ENCODE measurements at regions not wholly inside any gene's neighbourhood (a gene's known extent, or its start where the extent isn't known, plus 50 kb on each side); places are given as distances from the start of the nearest gene placed in this dataset.
A peak's percentile ranks its signal among the peaks of the same experiment; 100 is the strongest.

DNA sequence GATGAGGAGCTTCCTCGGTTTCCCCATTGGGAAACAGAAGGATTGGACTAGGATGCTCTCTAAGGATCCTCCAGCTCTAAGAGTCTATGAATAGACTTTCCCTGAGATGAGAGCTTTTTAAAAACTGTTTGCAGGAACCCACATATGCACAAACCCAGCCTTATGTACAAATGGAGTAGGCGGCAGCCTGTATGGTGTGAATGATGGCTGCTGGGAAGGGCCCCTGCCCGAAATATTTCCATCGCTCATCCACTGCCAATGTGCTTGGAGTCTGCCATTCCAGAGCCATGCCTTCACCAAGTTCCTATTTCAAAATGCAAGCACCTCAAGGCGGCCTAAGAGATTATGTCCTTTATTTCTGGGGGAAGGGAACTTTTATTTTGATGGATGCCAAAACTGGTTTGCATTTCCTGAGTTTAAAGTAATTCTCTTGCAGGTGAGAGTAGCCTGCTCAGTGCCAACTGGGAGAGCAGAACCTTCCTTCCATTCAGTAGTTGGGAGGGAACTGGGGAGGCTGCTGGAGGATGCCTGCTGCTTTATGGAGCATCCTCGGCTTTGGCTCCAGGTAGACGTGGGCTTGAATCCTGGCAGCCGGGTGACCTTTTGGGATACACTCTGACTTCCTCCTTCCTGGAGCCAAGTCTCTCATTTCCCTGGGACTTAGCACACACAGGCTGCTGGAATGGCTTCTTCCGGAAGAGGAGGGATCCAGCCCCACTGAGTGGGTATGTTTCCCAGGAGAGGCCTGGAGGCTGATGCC lies 165.9 kb downstream of the ACTL8 start:
- WGBS, 2 donors = 62 to 76% methylated on average over 9 of the region's 9 CpGs
- Histone ChIP-seq H3K4me3 (no peak overlapping the region), H3K36me3 (no peaks in the 10 kb centered on the region), H3K27me3 (peaks cover 0 to 68% (median 39%) of the 10 kb centered on the region in 7 donors), H3K4me1 (peaks cover 0 to 5% (median 0%) of the 10 kb centered on the region in 9 donors), H3K9me3 (no peaks in the 10 kb centered on the region), H3K27ac (no peak overlapping the region)
- DNase-seq = no peak
- no peak for ATAC-seq
- intact Hi-C loops (cut with DNase I) = loop anchor here in 6 of 10 donors (5.0 to 10.0 kb wide), 5 partner anchors 174 to 314 kb away; partner anchors contain the start of gene IGSF21 (in 2 of the 6)
- TF ChIP-seq, protein P1, sequence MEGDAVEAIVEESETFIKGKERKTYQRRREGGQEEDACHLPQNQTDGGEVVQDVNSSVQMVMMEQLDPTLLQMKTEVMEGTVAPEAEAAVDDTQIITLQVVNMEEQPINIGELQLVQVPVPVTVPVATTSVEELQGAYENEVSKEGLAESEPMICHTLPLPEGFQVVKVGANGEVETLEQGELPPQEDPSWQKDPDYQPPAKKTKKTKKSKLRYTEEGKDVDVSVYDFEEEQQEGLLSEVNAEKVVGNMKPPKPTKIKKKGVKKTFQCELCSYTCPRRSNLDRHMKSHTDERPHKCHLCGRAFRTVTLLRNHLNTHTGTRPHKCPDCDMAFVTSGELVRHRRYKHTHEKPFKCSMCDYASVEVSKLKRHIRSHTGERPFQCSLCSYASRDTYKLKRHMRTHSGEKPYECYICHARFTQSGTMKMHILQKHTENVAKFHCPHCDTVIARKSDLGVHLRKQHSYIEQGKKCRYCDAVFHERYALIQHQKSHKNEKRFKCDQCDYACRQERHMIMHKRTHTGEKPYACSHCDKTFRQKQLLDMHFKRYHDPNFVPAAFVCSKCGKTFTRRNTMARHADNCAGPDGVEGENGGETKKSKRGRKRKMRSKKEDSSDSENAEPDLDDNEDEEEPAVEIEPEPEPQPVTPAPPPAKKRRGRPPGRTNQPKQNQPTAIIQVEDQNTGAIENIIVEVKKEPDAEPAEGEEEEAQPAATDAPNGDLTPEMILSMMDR (IDR thresholded peaks at IDR 0.05) = no peak

- Histone ChIP-seq H3K9me3 (no peaks in the 10 kb centered on the region), H3K36me3 (no peaks in the 10 kb centered on the region), H3K4me3 (no peak overlapping the region), H3K27me3 (peaks cover 0 to 65% (median 33%) of the 10 kb centered on the region in 7 donors), H3K27ac (no peak overlapping the region), H3K4me1 (peaks cover 0 to 5% (median 0%) of the 10 kb centered on the region in 9 donors)
- intact Hi-C loops (cut with DNase I) = loop anchor here in 6 of 10 donors (5.0 to 10.0 kb wide), 5 partner anchors 172 to 312 kb away; partner anchors contain the start of gene IGSF21 (in 2 of the 6)
- TF ChIP-seq, protein P1 (IDR thresholded peaks at IDR 0.05) = peak in 7 of 9 donors; percentile 45 to 61 (median 51)
- 9 to 14% methylated on average over 6 of the region's 6 CpGs for WGBS, 2 donors
- ATAC-seq = no peak
- peak in 1 of 2 donors; percentile 27 for DNase-seq
These were observed 167.7 kb downstream of the ACTL8 start for GRCh38 chr1:17922833-17923232.

DNA sequence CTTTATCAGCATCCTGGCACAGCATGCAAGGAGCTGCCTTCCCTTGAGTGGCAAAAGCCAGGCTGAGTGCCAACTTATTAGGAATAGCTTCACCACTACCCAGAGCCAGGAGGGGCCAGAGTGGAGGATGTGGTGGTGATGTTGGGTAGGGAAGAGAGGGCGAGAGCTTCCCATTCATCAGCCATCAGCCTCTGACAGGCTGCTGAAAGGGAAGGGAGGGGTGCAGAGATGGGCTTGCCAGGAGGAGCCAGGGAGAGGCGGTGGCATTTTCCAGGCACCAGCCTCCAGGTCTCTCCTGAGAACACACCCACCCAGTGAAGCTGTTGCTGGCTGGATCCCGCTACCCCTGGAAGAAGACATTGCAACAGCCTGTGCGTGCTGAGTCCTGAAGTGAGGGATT lies 168.5 kb downstream of the ACTL8 start:
- intact Hi-C loops (cut with DNase I) = loop anchor here in 6 of 10 donors (5.0 to 10.0 kb wide), 5 partner anchors 171 to 311 kb away; partner anchors contain the start of gene IGSF21 (in 2 of the 6)
- peaks cover 0 to 64% (median 25%) of the 10 kb centered on the region in 7 donors for H3K27me3 ChIP-seq
- no peak for ATAC-seq

DNA sequence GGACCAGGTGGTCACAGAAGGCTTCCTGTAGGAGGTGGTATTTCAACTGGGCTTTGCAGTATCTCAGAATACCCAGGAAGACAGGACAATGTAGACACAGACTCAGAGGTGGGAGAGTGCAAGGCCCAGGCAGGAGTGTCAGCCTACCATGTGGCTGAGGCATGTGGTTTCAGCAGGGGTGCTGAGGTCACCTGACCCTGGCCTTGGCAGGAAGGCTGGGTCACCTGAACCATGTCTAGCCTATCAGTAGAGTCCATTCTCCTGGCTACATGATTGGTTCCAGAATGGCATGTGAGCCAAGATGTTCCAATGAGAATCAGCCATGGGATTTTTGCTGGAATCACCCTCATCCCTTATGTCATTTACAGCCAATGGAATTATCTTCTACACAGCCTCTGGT lies 169.4 kb downstream of the ACTL8 start:
- intact Hi-C loops (cut with DNase I) = loop anchor here in 6 of 10 donors (5.0 to 10.0 kb wide), 5 partner anchors 170 to 310 kb away; partner anchors contain the start of gene IGSF21 (in 2 of the 6)
- no peaks in the 10 kb centered on the region for H3K36me3 ChIP-seq
- peaks cover 0 to 5% (median 0%) of the 10 kb centered on the region in 9 donors for H3K4me1 ChIP-seq
- no peak for DNase-seq
- TF ChIP-seq, protein P1 (IDR thresholded peaks at IDR 0.05) = no peak
- no peaks in the 10 kb centered on the region for H3K9me3 ChIP-seq
- H3K27me3 ChIP-seq = peaks cover 0 to 62% (median 22%) of the 10 kb centered on the region in 7 donors
- H3K4me3 ChIP-seq = no peak overlapping the region
- no peak overlapping the region for H3K27ac ChIP-seq
- ATAC-seq = no peak

More for the DNA sequence above, 168.5 kb downstream of the ACTL8 start:
- 50 to 57% methylated on average over 4 of the region's 4 CpGs for WGBS, 2 donors
- H3K27ac ChIP-seq = no peak overlapping the region
- no peaks in the 10 kb centered on the region for H3K9me3 ChIP-seq
- no peak for DNase-seq
- peaks cover 0 to 5% (median 0%) of the 10 kb centered on the region in 9 donors for H3K4me1 ChIP-seq
- no peak overlapping the region for H3K4me3 ChIP-seq
- TF ChIP-seq, protein P1 (IDR thresholded peaks at IDR 0.05) = no peak
- no peaks in the 10 kb centered on the region for H3K36me3 ChIP-seq
